Spleen (tissue), 7 donors: ENCODE measurements at regions not wholly inside any gene's neighbourhood (a gene's known extent, or its start where the extent isn't known, plus 50 kb on each side); places are given as distances from the start of the nearest gene placed in this dataset.

Experiments used
- CTCF ChIP-seq, 11 experiments: fragments of 200-600 bp in 7 of 11; fragments of 450-650 bp in 4 of 11; sonication (generic) in 4 of 11; IDR thresholded peaks in 8 of 11; conservative IDR thresholded peaks in 3 of 11; 1 replicate in 7 of 11; 2 replicates in 4 of 11; pipeline versions ENCODE4 v1.4.0 to v1.8.0; 2016 to 2021; ENCODE audit warnings: antibody characterized with exemption in 11 of 11, inconsistent platforms in 4 of 11, mild to moderate bottlenecking in 1 of 11
- POLR2A ChIP-seq, 3 donors: fragments of 450-650 bp; IDR thresholded peaks; one replicate each; pipeline ENCODE4 v1.5.1; 2017; ENCODE audit warnings: antibody characterized with exemption in 3 of 3, mild to moderate bottlenecking in 1 of 3
- donor health status: DM: no; HTN: no; CAD: no; lungs with moderate emphysema.
- donor health status: DM: no; HTN: no; CAD: no.
- donor health status: DM: no; HTN: no; CAD: no.

- TF ChIP-seq CTCF (IDR thresholded peaks at IDR 0.05 in 8 of 11, conservative IDR thresholded peaks at IDR 0.05 in 3 of 11) (no peak), POLR2A (IDR thresholded peaks at IDR 0.05) (no peak)
These were observed 144.0 kb downstream of the THBS2 start for GRCh38 chr6:169109411-169110220.
